HG02884 (cell line): ENCODE measurements at regions not wholly inside any gene's neighbourhood (a gene's known extent, or its start where the extent isn't known, plus 50 kb on each side); places are given as distances from the start of the nearest gene placed in this dataset.
"Not testable (repeated sequence)": the region's sequence is repeated elsewhere in the genome, so short reads cannot be mapped to it uniquely, and the experiment has no call there.

Experiments used
- ATAC-seq: cut with Tn5 transposase; IDR thresholded peaks from one replicate; pipeline ENCODE4 v1.9.1; 2021; ENCODE audit warnings: mild to moderate bottlenecking, moderate library complexity; ENCODE audit not compliant: unreplicated experiment

- no peak for ATAC-seq
Observed at GRCh38 chr14:89056394-89056793, 231.9 kb downstream of the TTC8 start.

GRCh38 chr14:89058697-89059096, 234.2 kb downstream of the TTC8 start:
- no peak for ATAC-seq

- ATAC-seq: no peak
Observed at GRCh38 chr14:89060191-89060590, 235.7 kb downstream of the TTC8 start.

- no peak for ATAC-seq
Observed at GRCh38 chr14:89061696-89062095, 237.2 kb downstream of the TTC8 start.

- ATAC-seq: no peak
Observed at GRCh38 chr14:89065879-89066278, 241.4 kb downstream of the TTC8 start.

GRCh38 chr14:89067293-89067972, 243.0 kb downstream of the TTC8 start:
- no peak for ATAC-seq

GRCh38 chr14:89078021-89078795, 253.8 kb downstream of the TTC8 start:
- ATAC-seq: no peak

DNA sequence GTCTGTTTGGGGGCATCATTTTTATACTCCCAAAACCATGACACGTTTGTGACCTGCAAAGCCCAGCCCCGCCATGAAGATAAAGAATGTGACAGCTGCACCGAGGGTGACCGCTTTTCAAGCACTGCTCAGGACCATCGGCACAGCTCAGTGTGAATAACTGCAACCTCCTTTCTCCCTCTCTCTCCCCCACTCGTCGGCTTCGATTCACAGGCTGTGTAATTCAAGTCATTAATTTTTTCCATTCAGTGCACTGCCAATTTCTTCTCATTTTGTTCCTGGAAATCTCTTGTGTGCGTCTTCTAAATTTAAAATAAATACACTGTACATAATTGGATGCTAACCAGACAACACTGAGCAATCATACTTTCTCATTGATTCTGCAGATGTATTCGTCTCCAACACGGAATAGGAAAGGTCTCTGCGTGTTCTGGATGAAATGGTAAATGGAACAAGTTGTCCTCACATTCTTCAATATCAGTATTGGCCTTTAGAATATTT, 260.8 kb downstream of the TTC8 start:
- no peak for ATAC-seq

DNA sequence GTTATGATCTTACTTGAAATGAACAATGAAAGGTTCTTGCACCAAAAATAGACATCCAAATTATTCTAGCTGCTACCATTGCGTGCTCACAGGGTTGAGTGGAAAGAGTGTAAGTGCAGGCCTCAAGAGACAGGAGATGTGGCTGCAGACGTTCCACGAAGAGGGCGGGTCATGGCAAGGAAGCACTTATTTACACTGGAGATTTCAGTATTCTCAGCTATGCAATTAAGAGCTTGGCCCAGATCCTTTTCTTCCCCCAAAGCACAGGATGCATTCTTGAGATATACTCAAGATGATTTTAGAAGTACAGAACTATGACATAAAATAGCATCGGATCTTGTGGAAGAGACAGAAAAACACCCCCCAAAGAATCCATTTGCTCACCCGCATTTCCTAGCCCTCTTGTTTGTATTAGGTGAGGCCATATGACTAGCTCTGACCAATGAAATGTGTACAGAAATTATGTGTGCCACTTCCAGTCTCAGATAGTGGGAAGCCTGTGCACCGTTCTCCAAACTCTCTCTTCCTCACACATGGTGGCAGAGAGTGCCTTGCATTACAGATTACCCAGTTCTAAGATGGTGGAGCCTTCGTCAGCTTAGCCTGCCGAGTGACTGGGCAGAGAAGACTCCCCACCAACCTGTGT, 261.4 kb downstream of the TTC8 start:
- no peak for ATAC-seq

DNA sequence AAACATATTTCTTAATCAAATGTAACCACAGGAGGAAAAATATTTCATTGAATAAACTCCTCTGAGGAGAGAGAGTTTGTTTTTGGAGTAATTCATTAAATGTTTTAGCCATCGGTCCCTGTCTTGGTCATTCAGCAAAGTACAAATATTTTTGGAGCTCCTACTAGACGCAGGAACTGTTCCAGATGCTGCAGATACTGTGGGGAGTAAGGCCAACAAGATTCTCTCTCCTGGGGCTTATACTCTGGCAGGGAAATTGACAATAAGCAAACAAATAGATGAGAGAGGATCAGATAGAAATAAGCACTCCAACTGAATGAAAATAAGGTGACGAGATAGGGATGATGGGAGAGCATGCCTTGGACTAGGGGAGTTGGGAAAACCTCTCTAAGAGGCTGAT, 264.1 kb downstream of the TTC8 start:
- ATAC-seq: no peak

GRCh38 chr14:89089330-89089729, 264.9 kb downstream of the TTC8 start:
- no peak for ATAC-seq

- ATAC-seq: no peak
Observed at GRCh38 chr14:89091781-89092180, 267.3 kb downstream of the TTC8 start.

DNA sequence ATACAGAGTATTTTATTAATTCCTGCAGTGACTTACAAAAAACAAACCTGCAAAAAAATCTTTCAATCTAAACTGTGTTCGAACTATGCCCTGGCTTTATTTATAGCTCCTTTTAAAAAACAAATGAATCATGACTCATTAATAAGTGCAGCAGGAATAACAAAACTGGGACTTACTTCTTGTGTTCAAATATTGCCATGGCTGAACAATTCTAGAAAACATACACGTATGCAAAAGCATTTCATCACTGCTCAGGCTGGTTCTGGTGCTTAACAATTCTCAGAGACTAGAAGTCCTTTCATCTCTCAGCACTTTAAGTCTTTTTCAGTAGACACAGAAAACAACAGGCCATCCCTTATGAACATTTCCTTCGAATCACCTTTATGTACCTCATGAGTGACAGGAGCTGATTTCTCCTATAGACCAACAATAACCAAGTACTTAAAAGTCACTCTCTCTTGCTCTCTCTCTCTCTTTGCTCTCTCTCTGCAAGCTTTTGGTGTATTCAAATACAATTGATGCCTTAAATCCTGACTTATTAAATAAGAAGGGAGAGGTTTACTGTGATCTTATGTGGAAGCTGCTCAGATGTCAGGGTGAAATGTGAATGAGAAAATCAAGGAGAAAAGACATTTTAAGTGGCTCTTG, 268.8 kb downstream of the TTC8 start:
- no peak for ATAC-seq

DNA sequence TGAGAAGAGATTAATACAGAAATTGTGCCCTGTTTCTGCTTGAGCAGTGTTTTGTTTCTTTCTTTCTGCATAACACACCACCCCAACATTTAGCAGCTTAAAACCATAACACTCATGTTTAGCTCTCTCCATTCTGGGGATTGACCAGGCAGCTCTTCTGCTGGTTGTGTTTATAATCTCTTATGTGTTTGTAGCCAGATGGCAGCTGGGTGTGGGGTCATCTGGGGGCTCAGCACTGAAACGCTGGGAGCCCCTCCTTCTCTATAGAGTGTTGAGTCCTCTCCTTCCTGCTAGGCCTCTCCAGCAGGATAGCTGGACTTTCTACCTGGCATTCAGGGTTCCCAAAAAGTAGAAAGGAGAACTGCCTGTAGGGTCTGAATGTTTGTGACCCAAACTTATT, 270.6 kb downstream of the TTC8 start:
- no peak for ATAC-seq

- ATAC-seq: no peak
Observed at GRCh38 chr14:89096946-89097345, 272.5 kb downstream of the TTC8 start.

GRCh38 chr14:89098254-89098653, 273.8 kb downstream of the TTC8 start:
- ATAC-seq: no peak

DNA sequence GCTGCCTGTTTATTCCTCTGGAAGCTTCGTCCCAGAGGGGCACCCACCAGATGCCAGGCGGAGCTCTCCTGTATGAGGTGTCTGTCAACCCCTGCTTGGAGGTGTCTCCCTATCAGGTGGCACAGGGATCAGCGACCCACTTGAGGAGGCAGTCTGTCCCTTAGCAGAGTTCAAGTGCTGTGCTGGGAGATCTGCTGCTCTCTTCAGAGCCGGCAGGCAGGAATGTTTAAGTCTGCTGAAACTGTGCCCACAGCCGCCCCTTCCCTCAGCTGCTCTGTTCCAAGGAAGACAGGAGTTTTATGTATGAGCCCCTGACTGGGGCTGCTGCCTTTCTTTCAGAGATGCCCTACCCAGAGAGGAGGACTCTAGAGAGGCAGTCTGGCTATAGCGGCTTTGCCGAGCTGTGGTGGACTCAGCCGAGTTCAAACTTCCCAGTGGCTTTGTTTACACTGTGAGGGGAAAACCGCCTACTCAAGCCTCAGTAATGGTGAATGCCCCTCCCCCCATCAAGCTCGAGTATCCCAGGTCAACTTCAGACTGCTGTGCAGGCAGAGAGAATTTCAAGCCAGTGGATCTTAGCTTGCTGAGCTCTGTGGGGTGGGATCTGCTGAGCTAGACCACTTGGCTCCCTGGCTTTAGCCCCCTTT, 279.8 kb downstream of the TTC8 start:
- not testable (repeated sequence) for ATAC-seq

GRCh38 chr14:89104861-89105260, 280.4 kb downstream of the TTC8 start:
- ATAC-seq: not testable (repeated sequence)
